A549 (cell line): ENCODE measurements at regions not wholly inside any gene's neighbourhood (a gene's known extent, or its start where the extent isn't known, plus 50 kb on each side); places are given as distances from the start of the nearest gene placed in this dataset.
"Not testable (repeated sequence)": the region's sequence is repeated elsewhere in the genome, so short reads cannot be mapped to it uniquely, and the experiment has no call there.

ENCODE experiments used
- CTCF ChIP-seq: fragments of >200 bp; sonication (Bioruptor Twin); formaldehyde crosslinking; IDR thresholded peaks from 3 replicates; pipeline ENCODE4 v1.5.1; 2016
- E2F6 ChIP-seq: IDR thresholded peaks from 2 replicates; pipeline ENCODE4 v1.6.1; 2012; ENCODE audit warnings: low read depth, borderline replicate concordance
- HMGXB4 ChIP-seq: fragments of 250-450 bp; sonication (Bioruptor Pico); IDR thresholded peaks from 2 replicates; pipeline ENCODE4 v1.5.0; 2021; ENCODE audit warnings: mild to moderate bottlenecking, moderate library complexity, borderline replicate concordance
- POLR2A ChIP-seq: IDR thresholded peaks from 2 replicates; pipeline ENCODE4 v1.6.1; 2012; ENCODE audit warnings: mild to moderate bottlenecking, low read length
- RCOR1 ChIP-seq: fragments of 150-350 bp; IDR thresholded peaks from 2 replicates; pipeline ENCODE4 v1.6.1; 2014; ENCODE audit warnings: antibody characterized with exemption, low read length, low read depth
- RFX5 ChIP-seq: fragments of 450-650 bp; IDR thresholded peaks from 2 replicates; pipeline ENCODE4 v1.7.1; 2014; ENCODE audit warnings: antibody characterized with exemption, mild to moderate bottlenecking, moderate library complexity
- ZFP36 ChIP-seq: fragments of 450-650 bp; IDR thresholded peaks from 2 replicates; pipeline ENCODE4 v1.6.1; 2014; ENCODE audit warnings: borderline replicate concordance; ENCODE audit not compliant: partially characterized antibody

- TF ChIP-seq CTCF, HMGXB4, RFX5, POLR2A, E2F6, RCOR1, ZFP36: not testable (repeated sequence)
Observed at GRCh38 chr7:116371536-116371935, 128.0 kb upstream of the CAV2 start.
